ENCODE measurements at regions not wholly inside any gene's neighbourhood (a gene's known extent, or its start where the extent isn't known, plus 50 kb on each side); places are given as distances from the start of the nearest gene placed in this dataset.
"Not testable (repeated sequence)": the region's sequence is repeated elsewhere in the genome, so short reads cannot be mapped to it uniquely, and the experiment has no call there.

- no peak for DNase-seq
Measured at GRCh38 chr11:38384568-38384967, 1786.5 kb upstream of the RAG2 start.

GRCh38 chr11:38365274-38365673 is 1767.2 kb upstream of the RAG2 start:
- DNase-seq, result no peak

- DNase-seq, result no peak
Measured at GRCh38 chr11:38356255-38356654, 1758.2 kb upstream of the RAG2 start.

GRCh38 chr11:38345286-38345685 is 1747.2 kb upstream of the RAG2 start:
- DNase-seq, result no peak

GRCh38 chr11:38341612-38342011 is 1743.6 kb upstream of the RAG2 start:
- DNase-seq, result not testable (repeated sequence)

- no peak for DNase-seq
Measured at GRCh38 chr11:38339835-38340440, 1741.9 kb upstream of the RAG2 start.

- not testable (repeated sequence) for DNase-seq
Measured at GRCh38 chr11:38338022-38338421, 1740.0 kb upstream of the RAG2 start.

- no peak for DNase-seq
Measured at GRCh38 chr11:38332046-38332445, 1734.0 kb upstream of the RAG2 start.

- no peak for DNase-seq
Measured at GRCh38 chr11:38330578-38330977, 1732.5 kb upstream of the RAG2 start.

- DNase-seq, result no peak
Measured at GRCh38 chr11:38323961-38324761, 1726.1 kb upstream of the RAG2 start.

- no peak for DNase-seq
Measured at GRCh38 chr11:38315151-38315550, 1717.1 kb upstream of the RAG2 start.

GRCh38 chr11:38307455-38307854 is 1709.4 kb upstream of the RAG2 start:
- DNase-seq, result no peak

- no peak for DNase-seq
Measured at GRCh38 chr11:38305682-38306081, 1707.6 kb upstream of the RAG2 start.

GRCh38 chr11:38304926-38305325 is 1706.9 kb upstream of the RAG2 start:
- DNase-seq, result no peak

- no peak for DNase-seq
Measured at GRCh38 chr11:38302564-38302963, 1704.5 kb upstream of the RAG2 start.

GRCh38 chr11:38300570-38300969 is 1702.5 kb upstream of the RAG2 start:
- no peak for DNase-seq

GRCh38 chr11:38296211-38296776 is 1698.3 kb upstream of the RAG2 start:
- DNase-seq, result no peak

- no peak for DNase-seq
Measured at GRCh38 chr11:38282718-38283117, 1684.7 kb upstream of the RAG2 start.

GRCh38 chr11:38278457-38279141 is 1680.6 kb upstream of the RAG2 start:
- no peak for DNase-seq

GRCh38 chr11:38274031-38274430 is 1676.0 kb upstream of the RAG2 start:
- DNase-seq, result no peak

GRCh38 chr11:38272376-38272775 is 1674.3 kb upstream of the RAG2 start:
- no peak for DNase-seq

- no peak for DNase-seq
Measured at GRCh38 chr11:38266691-38267090, 1668.7 kb upstream of the RAG2 start.

- DNase-seq, result no peak
Measured at GRCh38 chr11:38256436-38256835, 1658.4 kb upstream of the RAG2 start.

GRCh38 chr11:38254913-38255312 is 1656.9 kb upstream of the RAG2 start:
- DNase-seq, result no peak
